Neural cell (in vitro differentiated cells): ENCODE measurements at regions not wholly inside any gene's neighbourhood (a gene's known extent, or its start where the extent isn't known, plus 50 kb on each side); places are given as distances from the start of the nearest gene placed in this dataset.

ENCODE experiments used
- H2AFZ ChIP-seq: fragments of 200-600, 300-800 bp; sonication (generic), shearing (Covaris generic); 2 replicates; pipeline ENCODE4 v1.6.0; 2014; ENCODE audit warnings: low read depth, mild to moderate bottlenecking, antibody characterized with exemption, low read length, moderate library complexity
- H3F3A ChIP-seq: fragments of 200-600 bp; shearing (Covaris generic); 2 replicates; pipeline ENCODE4 v1.6.1; 2016; ENCODE audit warnings: mild to moderate bottlenecking, moderate library complexity, mixed read lengths, antibody characterized with exemption, low read length; ENCODE audit not compliant: insufficient read depth, poor library complexity, severe bottlenecking
- H3K27ac ChIP-seq: fragments of 200-600, 300-800 bp; sonication (generic), shearing (Covaris generic); 2 replicates; pipeline ENCODE4 v1.5.1; 2014; ENCODE audit warnings: mild to moderate bottlenecking, low read length, moderate library complexity
- H3K27me3 ChIP-seq: fragments of 300-800, 200-600 bp; sonication (generic), shearing (Covaris generic); 2 replicates; pipeline ENCODE4 v1.6.0; 2014; ENCODE audit warnings: mild to moderate bottlenecking, low read depth, low read length, moderate library complexity; ENCODE audit not compliant: insufficient read depth
- H3K36me3 ChIP-seq: fragments of 300-800, 200-600 bp; sonication (generic), shearing (Covaris generic); 2 replicates; pipeline ENCODE4 v1.5.1; 2014; ENCODE audit warnings: mild to moderate bottlenecking, antibody characterized with exemption, low read length, moderate library complexity; ENCODE audit not compliant: insufficient read depth
- H3K4me2 ChIP-seq: fragments of 300-800, 200-600 bp; sonication (generic), shearing (Covaris generic); 2 replicates; pipeline ENCODE4 v1.6.0; 2014; ENCODE audit warnings: mild to moderate bottlenecking, low read length
- H3K4me3 ChIP-seq: fragments of 300-800, 200-600 bp; sonication (generic), shearing (Covaris generic); 2 replicates; pipeline ENCODE4 v1.5.1; 2014; ENCODE audit warnings: mild to moderate bottlenecking, low read length, moderate library complexity
- H3K79me2 ChIP-seq: fragments of 200-600 bp; shearing (Covaris generic); replicated peaks from 2 replicates; pipeline ENCODE4 v1.6.0; 2014; ENCODE audit warnings: mild to moderate bottlenecking, low read length, moderate library complexity; ENCODE audit not compliant: insufficient read depth
- H3K9ac ChIP-seq: fragments of 300-800, 200-600 bp; sonication (generic), shearing (Covaris generic); 2 replicates; pipeline ENCODE4 v1.6.1; 2016; ENCODE audit warnings: mild to moderate bottlenecking, low read length, mixed read lengths
- H3K9me2 ChIP-seq: fragments of 200-600 bp; shearing (Covaris generic); 2 replicates; pipeline ENCODE4 v1.6.1; 2016; ENCODE audit warnings: mild to moderate bottlenecking, low read length, mixed read lengths; ENCODE audit not compliant: insufficient read depth
- H3K9me3 ChIP-seq: fragments of 200-600, 300-800 bp; sonication (generic), shearing (Covaris generic); 2 replicates; pipeline ENCODE4 v1.6.1; 2016; ENCODE audit warnings: mild to moderate bottlenecking, mixed run types, low read length, moderate library complexity, mixed read lengths
- H4K20me1 ChIP-seq: fragments of 200-600 bp; shearing (Covaris generic); 2 replicates; pipeline ENCODE4 v1.6.1; 2016; ENCODE audit warnings: mild to moderate bottlenecking, mixed run types; ENCODE audit not compliant: insufficient read depth
- CTCF ChIP-seq: fragments of 450-650 bp; IDR thresholded peaks from 2 replicates; pipeline ENCODE4 v1.5.1; 2014; ENCODE audit warnings: antibody characterized with exemption, mild to moderate bottlenecking, moderate library complexity; ENCODE audit not compliant: poor library complexity, severe bottlenecking
- EP300 ChIP-seq: fragments of 450-650 bp; conservative IDR thresholded peaks from 2 replicates; pipeline ENCODE4 v1.6.1; 2014; ENCODE audit warnings: antibody characterized with exemption, mild to moderate bottlenecking, moderate library complexity; ENCODE audit not compliant: poor library complexity, severe bottlenecking
- EZH2 ChIP-seq: fragments of 200-600, 300-800 bp; shearing (Covaris generic), sonication (generic); IDR thresholded peaks from 2 replicates; pipeline ENCODE4 v1.6.1; 2014; ENCODE audit warnings: antibody characterized with exemption, low read length, borderline replicate concordance, mild to moderate bottlenecking; ENCODE audit not compliant: insufficient read depth, poor library complexity, severe bottlenecking
- MXI1 ChIP-seq: fragments of 450-650 bp; conservative IDR thresholded peaks from 2 replicates; pipeline ENCODE4 v1.6.1; 2014; ENCODE audit warnings: antibody characterized with exemption, mild to moderate bottlenecking; ENCODE audit not compliant: poor library complexity, severe bottlenecking
- POLR2AphosphoS5 ChIP-seq: IDR thresholded peaks from 2 replicates; pipeline ENCODE4 v1.6.1; 2012
- RAD21 ChIP-seq: fragments of 450-650 bp; conservative IDR thresholded peaks from 2 replicates; pipeline ENCODE4 v1.6.1; 2014; ENCODE audit warnings: antibody characterized with exemption, mild to moderate bottlenecking, moderate library complexity
- REST ChIP-seq: IDR thresholded peaks from 2 replicates; pipeline ENCODE4 v1.6.1; 2012; ENCODE audit warnings: borderline replicate concordance
- SMC3 ChIP-seq: fragments of 450-650 bp; conservative IDR thresholded peaks from 2 replicates; pipeline ENCODE4 v1.6.1; 2014; ENCODE audit warnings: antibody characterized with exemption, mild to moderate bottlenecking, moderate library complexity; ENCODE audit not compliant: poor library complexity
- TAF1 ChIP-seq: IDR thresholded peaks from 2 replicates; pipeline ENCODE4 v1.6.1; 2012; ENCODE audit warnings: low read depth

GRCh38 chr7:84339306-84339705 is 144.7 kb upstream of the SEMA3A start:
- no peak overlapping the region for H3K4me2 ChIP-seq
- no peaks in the 10 kb centered on the region for H3K9me3 ChIP-seq
- H3K36me3 ChIP-seq = no peaks in the 10 kb centered on the region
- TF ChIP-seq RAD21 = no peak
- no peak for TF ChIP-seq CTCF
- no peak for TF ChIP-seq EZH2
- no peak for TF ChIP-seq POLR2AphosphoS5
- no peak for TF ChIP-seq MXI1
- no peak for TF ChIP-seq SMC3
- no peak for TF ChIP-seq TAF1
- TF ChIP-seq REST = no peak
- TF ChIP-seq EP300 = no peak
- no peaks in the 10 kb centered on the region for H3F3A ChIP-seq
- H3K79me2 ChIP-seq = no peaks in the 10 kb centered on the region
- H3K9me2 ChIP-seq = no peaks in the 10 kb centered on the region
- H4K20me1 ChIP-seq = no peaks in the 10 kb centered on the region
- no peak overlapping the region for H3K9ac ChIP-seq
- no peak overlapping the region for H3K4me3 ChIP-seq
- no peak overlapping the region for H2AFZ ChIP-seq
- no peak overlapping the region for H3K27ac ChIP-seq
- no peaks in the 10 kb centered on the region for H3K27me3 ChIP-seq

- H3K4me2 ChIP-seq = no peak overlapping the region
- H3K27me3 ChIP-seq = no peaks in the 10 kb centered on the region
- H3K4me3 ChIP-seq = no peak overlapping the region
- H3K79me2 ChIP-seq = no peaks in the 10 kb centered on the region
- H2AFZ ChIP-seq = no peak overlapping the region
- H4K20me1 ChIP-seq = no peaks in the 10 kb centered on the region
- no peaks in the 10 kb centered on the region for H3K36me3 ChIP-seq
- no peak overlapping the region for H3K27ac ChIP-seq
- TF ChIP-seq SMC3 = no peak
- TF ChIP-seq EP300 = no peak
- TF ChIP-seq POLR2AphosphoS5 = no peak
- no peak for TF ChIP-seq EZH2
- no peak for TF ChIP-seq TAF1
- H3K9ac ChIP-seq = no peak overlapping the region
- H3K9me3 ChIP-seq = no peaks in the 10 kb centered on the region
- H3F3A ChIP-seq = no peaks in the 10 kb centered on the region
- no peaks in the 10 kb centered on the region for H3K9me2 ChIP-seq
Measured at GRCh38 chr7:84337429-84337828, 142.8 kb upstream of the SEMA3A start.

- no peak overlapping the region for H3K4me2 ChIP-seq
- TF ChIP-seq EP300 (no peak), MXI1 (no peak), RAD21 (no peak), EZH2 (no peak), SMC3 (no peak), TAF1 (no peak), POLR2AphosphoS5 (no peak), REST (no peak), CTCF (no peak)
- H2AFZ ChIP-seq = no peak overlapping the region
Measured at GRCh38 chr7:84336766-84337165, 142.2 kb upstream of the SEMA3A start.

More at GRCh38 chr7:84336766-84337165, 142.2 kb upstream of the SEMA3A start:
- Histone ChIP-seq H3K9me2 (no peaks in the 10 kb centered on the region), H3K9ac (no peak overlapping the region), H3K79me2 (no peaks in the 10 kb centered on the region), H3K36me3 (no peaks in the 10 kb centered on the region), H3K27me3 (no peaks in the 10 kb centered on the region), H3K9me3 (no peaks in the 10 kb centered on the region), H3F3A (no peaks in the 10 kb centered on the region), H4K20me1 (no peaks in the 10 kb centered on the region), H3K27ac (no peak overlapping the region), H3K4me3 (no peak overlapping the region)
